Testis (tissue), 2 donors: ENCODE measurements at regions not wholly inside any gene's neighbourhood (a gene's known extent, or its start where the extent isn't known, plus 50 kb on each side); places are given as distances from the start of the nearest gene placed in this dataset.

ENCODE experiments used
- DNase-seq: peaks from one replicate; pipeline ENCODE4 v3.0.0-alpha.2; 2019
- H3K27ac ChIP-seq, 2 donors: fragments of 200-600 bp; sonication (generic); one replicate each; pipeline ENCODE4 v1.5.1; 2019
- H3K27me3 ChIP-seq: fragments of 200-600 bp; sonication (generic); one replicate; pipeline ENCODE4 v1.5.1; 2019
- H3K36me3 ChIP-seq: fragments of 200-600 bp; sonication (generic); one replicate; pipeline ENCODE4 v1.5.1; 2017; ENCODE audit warnings: low read depth; ENCODE audit errors: missing control alignments
- H3K4me1 ChIP-seq: fragments of 200-600 bp; sonication (generic); one replicate; pipeline ENCODE4 v1.5.1; 2019
- H3K4me3 ChIP-seq, 2 donors: fragments of 200-600 bp; sonication (generic); one replicate each; pipeline ENCODE4 v1.5.1; 2017 to 2019
- H3K9me3 ChIP-seq: fragments of 200-600 bp; sonication (generic); one replicate; pipeline ENCODE4 v1.5.1; 2017
- POLR2A ChIP-seq: fragments of 450-650 bp; IDR thresholded peaks from one replicate; pipeline ENCODE4 v1.6.1; 2017; ENCODE audit warnings: antibody characterized with exemption, mild to moderate bottlenecking, moderate library complexity
- WGBS, 2 donors: methylation state at CpG; one replicate each; pipeline ENCODE4 v1.1.5; 2018; 5-methylcytosine and 5-hydroxymethylcytosine counted together
- intact Hi-C: fragments of 100-400 bp; cut with DNase I; formaldehyde crosslinking; loops from one replicate; pipeline ENCODE4 v1.15.1; 2023; ENCODE audit warnings: low total_unique reads
- TF ChIP-seq, protein P1 (sequence below), 3 experiments: fragments of 450-650 bp in 2 of 3; fragments of 200-600 bp in 1 of 3; sonication (generic) in 1 of 3; IDR thresholded peaks; one replicate each; pipeline ENCODE4 v1.5.1; 2016 to 2019; ENCODE audit warnings: antibody characterized with exemption in 3 of 3, mild to moderate bottlenecking in 2 of 3, moderate library complexity in 1 of 3

DNA sequence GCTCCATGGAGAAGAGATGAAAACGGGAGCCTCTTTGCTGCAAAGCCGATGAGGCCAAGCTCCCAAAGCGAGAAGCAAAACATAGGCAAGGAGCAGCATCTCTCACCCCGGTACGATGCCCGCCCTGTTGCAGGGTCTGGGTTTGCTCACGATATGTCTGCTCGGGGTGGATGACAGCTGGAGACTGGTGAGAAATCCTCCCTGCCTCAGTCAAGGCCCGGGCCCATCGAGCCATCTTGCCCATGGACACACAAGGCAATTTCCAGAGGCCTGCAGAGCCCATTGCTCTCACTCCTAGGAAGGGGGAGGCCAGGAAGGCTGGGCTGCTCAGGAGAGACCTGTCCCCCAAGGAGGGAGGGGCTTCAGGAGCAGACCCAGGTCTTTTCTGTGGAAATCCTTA, 391.7 kb upstream of the SHH start:
- no peaks in the 10 kb centered on the region for H3K27me3 ChIP-seq
- TF ChIP-seq, protein P1, sequence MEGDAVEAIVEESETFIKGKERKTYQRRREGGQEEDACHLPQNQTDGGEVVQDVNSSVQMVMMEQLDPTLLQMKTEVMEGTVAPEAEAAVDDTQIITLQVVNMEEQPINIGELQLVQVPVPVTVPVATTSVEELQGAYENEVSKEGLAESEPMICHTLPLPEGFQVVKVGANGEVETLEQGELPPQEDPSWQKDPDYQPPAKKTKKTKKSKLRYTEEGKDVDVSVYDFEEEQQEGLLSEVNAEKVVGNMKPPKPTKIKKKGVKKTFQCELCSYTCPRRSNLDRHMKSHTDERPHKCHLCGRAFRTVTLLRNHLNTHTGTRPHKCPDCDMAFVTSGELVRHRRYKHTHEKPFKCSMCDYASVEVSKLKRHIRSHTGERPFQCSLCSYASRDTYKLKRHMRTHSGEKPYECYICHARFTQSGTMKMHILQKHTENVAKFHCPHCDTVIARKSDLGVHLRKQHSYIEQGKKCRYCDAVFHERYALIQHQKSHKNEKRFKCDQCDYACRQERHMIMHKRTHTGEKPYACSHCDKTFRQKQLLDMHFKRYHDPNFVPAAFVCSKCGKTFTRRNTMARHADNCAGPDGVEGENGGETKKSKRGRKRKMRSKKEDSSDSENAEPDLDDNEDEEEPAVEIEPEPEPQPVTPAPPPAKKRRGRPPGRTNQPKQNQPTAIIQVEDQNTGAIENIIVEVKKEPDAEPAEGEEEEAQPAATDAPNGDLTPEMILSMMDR (IDR thresholded peaks at IDR 0.05), result no peak
- TF ChIP-seq POLR2A, result no peak
- H3K36me3 ChIP-seq, result no peaks in the 10 kb centered on the region
- no peak for DNase-seq
- no peaks in the 10 kb centered on the region for H3K4me1 ChIP-seq
- H3K27ac ChIP-seq, result no peak overlapping the region
- WGBS, 2 donors, result 71 to 82% methylated on average over 10 of the region's 10 CpGs
- H3K9me3 ChIP-seq, result no peaks in the 10 kb centered on the region
- H3K4me3 ChIP-seq, result no peak overlapping the region
- intact Hi-C loops, result no loop called here

- Histone ChIP-seq H3K4me3 (no peak overlapping the region), H3K4me1 (no peaks in the 10 kb centered on the region), H3K9me3 (no peaks in the 10 kb centered on the region), H3K36me3 (no peaks in the 10 kb centered on the region), H3K27ac (no peak overlapping the region), H3K27me3 (no peaks in the 10 kb centered on the region)
- TF ChIP-seq, protein P1 (IDR thresholded peaks at IDR 0.05), result no peak
- TF ChIP-seq POLR2A, result no peak
- WGBS, 2 donors, result 77 to 82% methylated on average over 9 of the region's 9 CpGs
- DNase-seq, result no peak
- intact Hi-C loops, result no loop called here
Measured at GRCh38 chr7:156198277-156198676, 386.0 kb upstream of the SHH start.

DNA sequence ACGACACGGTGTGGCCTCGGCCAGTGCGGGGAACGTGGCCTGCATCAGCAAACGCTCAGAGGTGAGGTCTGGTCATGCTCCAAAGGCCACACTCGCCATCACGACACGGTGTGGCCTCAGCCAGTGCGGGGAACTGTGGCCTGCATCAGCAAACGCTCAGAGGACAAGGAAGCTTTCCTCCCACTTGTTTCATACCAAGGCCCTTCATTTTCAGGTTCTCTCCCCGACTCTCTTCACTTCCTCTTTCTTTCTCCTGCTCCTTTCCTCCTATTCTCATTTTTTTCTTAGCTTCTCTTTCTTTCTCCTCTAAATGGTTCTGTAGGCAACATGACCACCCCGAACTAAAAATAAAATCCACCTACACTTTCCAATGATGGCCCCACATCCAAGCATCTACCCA, 384.4 kb upstream of the SHH start:
- Histone ChIP-seq H3K4me3 (no peak overlapping the region), H3K27me3 (no peaks in the 10 kb centered on the region), H3K4me1 (no peaks in the 10 kb centered on the region), H3K9me3 (no peaks in the 10 kb centered on the region), H3K36me3 (no peaks in the 10 kb centered on the region), H3K27ac (no peak overlapping the region)
- DNase-seq, result no peak
- TF ChIP-seq, protein P1 (IDR thresholded peaks at IDR 0.05), result no peak
- TF ChIP-seq POLR2A, result no peak
- intact Hi-C loops, result no loop called here
- 77 to 81% methylated on average over 13 of the region's 13 CpGs for WGBS, 2 donors

GRCh38 chr7:156195276-156195675, 383.0 kb upstream of the SHH start:
- WGBS, 2 donors, result 38 to 53% methylated on average over 4 of the region's 4 CpGs
- no peaks in the 10 kb centered on the region for H3K4me1 ChIP-seq
- no peak overlapping the region for H3K4me3 ChIP-seq
- DNase-seq, result no peak
- H3K27ac ChIP-seq, result no peak overlapping the region
- H3K36me3 ChIP-seq, result no peaks in the 10 kb centered on the region
- H3K9me3 ChIP-seq, result no peaks in the 10 kb centered on the region
- intact Hi-C loops, result no loop called here
- no peaks in the 10 kb centered on the region for H3K27me3 ChIP-seq
- TF ChIP-seq, protein P1 (IDR thresholded peaks at IDR 0.05), result no peak
- TF ChIP-seq POLR2A, result no peak

- Histone ChIP-seq H3K36me3 (no peaks in the 10 kb centered on the region), H3K4me3 (no peak overlapping the region), H3K27me3 (no peaks in the 10 kb centered on the region), H3K27ac (no peak overlapping the region), H3K4me1 (no peaks in the 10 kb centered on the region), H3K9me3 (no peaks in the 10 kb centered on the region)
- 51 to 58% methylated on average over 9 to 11 of the region's 11 CpGs for WGBS, 2 donors
- intact Hi-C loops, result no loop called here
- DNase-seq, result no peak
- TF ChIP-seq POLR2A, result no peak
- TF ChIP-seq, protein P1 (IDR thresholded peaks at IDR 0.05), result no peak
Measured at GRCh38 chr7:156194813-156195212, 382.6 kb upstream of the SHH start.
